PFSK-1 (cell line): ENCODE measurements at regions not wholly inside any gene's neighbourhood (a gene's known extent, or its start where the extent isn't known, plus 50 kb on each side); places are given as distances from the start of the nearest gene placed in this dataset.

Experiments used
- FOXP2 ChIP-seq: optimal IDR thresholded peaks from 2 replicates; pipeline ENCODE3; 2011; ENCODE audit warnings: borderline replicate concordance, control low read depth, inconsistent platforms; ENCODE audit not compliant: insufficient read depth; ENCODE audit errors: extremely low read length, extremely low read depth
- POLR2AphosphoS5 ChIP-seq: IDR thresholded peaks from 2 replicates; pipeline ENCODE4 v1.6.1; 2012; ENCODE audit warnings: low read depth, mild to moderate bottlenecking, control low read depth, low read length, moderate library complexity
- REST ChIP-seq, 2 experiments: IDR thresholded peaks; 2 replicates each; pipeline versions ENCODE4 v1.6.1 to v1.8.0; 2011 to 2012; ENCODE audit warnings: low read depth in 2 of 2, low read length in 2 of 2, control low read depth in 1 of 2, inconsistent platforms in 1 of 2, mild to moderate bottlenecking in 1 of 2, moderate library complexity in 1 of 2; ENCODE audit not compliant: insufficient read depth in 1 of 2
- SIN3A ChIP-seq: IDR thresholded peaks from 2 replicates; pipeline ENCODE4 v1.6.1; 2012; ENCODE audit warnings: mild to moderate bottlenecking, low read length, moderate library complexity, borderline replicate concordance; ENCODE audit not compliant: insufficient read depth
- TAF1 ChIP-seq: IDR thresholded peaks from 2 replicates; pipeline ENCODE4 v1.6.1; 2012; ENCODE audit warnings: low read length, control low read depth, borderline replicate concordance; ENCODE audit not compliant: insufficient read depth

GRCh38 chr4:156280686-156281085 is 327.0 kb upstream of the CTSO start:
- TF ChIP-seq SIN3A = no peak
- no peak for TF ChIP-seq REST (IDR thresholded peaks at IDR 0.05; ENCODE audit: insufficient read depth in 1 of 2, low read depth in 2 of 2, low read length in 2 of 2)
- TF ChIP-seq POLR2AphosphoS5 = no peak
- no peak for TF ChIP-seq TAF1
- TF ChIP-seq FOXP2 = no peak

GRCh38 chr4:156265407-156265806 is 311.7 kb upstream of the CTSO start:
- TF ChIP-seq TAF1 (no peak), SIN3A (no peak)

GRCh38 chr4:156261230-156261629 is 307.6 kb upstream of the CTSO start:
- TF ChIP-seq POLR2AphosphoS5 = no peak
- TF ChIP-seq SIN3A = no peak
- TF ChIP-seq TAF1 = no peak
- no peak for TF ChIP-seq REST (IDR thresholded peaks at IDR 0.05; ENCODE audit: insufficient read depth in 1 of 2, low read depth in 2 of 2, low read length in 2 of 2)
- no peak for TF ChIP-seq FOXP2

GRCh38 chr4:156255230-156256007 is 301.8 kb upstream of the CTSO start:
- TF ChIP-seq FOXP2 = no peak
- TF ChIP-seq POLR2AphosphoS5 = no peak

- TF ChIP-seq REST (IDR thresholded peaks at IDR 0.05; ENCODE audit: insufficient read depth in 1 of 2, low read depth in 2 of 2, low read length in 2 of 2) (no peak), TAF1 (no peak), POLR2AphosphoS5 (no peak), FOXP2 (no peak), SIN3A (no peak)
Measured at GRCh38 chr4:156252358-156252921, 298.8 kb upstream of the CTSO start.

- TF ChIP-seq REST (IDR thresholded peaks at IDR 0.05; ENCODE audit: insufficient read depth in 1 of 2, low read depth in 2 of 2, low read length in 2 of 2) = no peak
Measured at GRCh38 chr4:156251373-156252065, 297.9 kb upstream of the CTSO start.
